HEK293 (cell line): ENCODE measurements at regions not wholly inside any gene's neighbourhood (a gene's known extent, or its start where the extent isn't known, plus 50 kb on each side); places are given as distances from the start of the nearest gene placed in this dataset.

ENCODE experiments used
- CTCF ChIA-PET: fragments of 350-600 bp; formaldehyde crosslinking; extraction: SDS; loops from one replicate; lab custom pipeline; 2021; ENCODE audit warnings: antibody characterized with exemption; lab: Yijun Ruan, JAX
- POLR2A ChIA-PET: fragments of 300-600 bp; formaldehyde crosslinking; extraction: SDS; loops from one replicate; lab custom pipeline; 2020; ENCODE audit warnings: antibody characterized with exemption, inconsistent platforms; lab: Yijun Ruan, JAX
- H3K27ac ChIP-seq: fragments of 200-500 bp; sonication (Bioruptor generic); 2 replicates; pipeline ENCODE4 v1.5.1; 2014; ENCODE audit warnings: low read depth, low read length, control low read depth, inconsistent platforms; ENCODE audit errors: extremely low read depth
- H3K36me3 ChIP-seq, 2 experiments: fragments of 200-500 bp in 1 of 2; sonication (Bioruptor generic) in 1 of 2; 1 replicate in 1 of 2; 2 replicates in 1 of 2; pipeline ENCODE4 v1.5.1; 2014 to 2017; ENCODE audit warnings: inconsistent platforms in 2 of 2, low read length in 2 of 2; ENCODE audit not compliant: control insufficient read depth in 2 of 2, insufficient read depth in 1 of 2
- H3K4me1 ChIP-seq: fragments of 200-500 bp; sonication (Bioruptor generic); 2 replicates; pipeline ENCODE4 v1.5.1; 2014; ENCODE audit warnings: mild to moderate bottlenecking, low read length, inconsistent platforms; ENCODE audit not compliant: control insufficient read depth, insufficient read depth
- H3K4me3 ChIP-seq: 2 replicates; pipeline ENCODE4 v1.5.1; 2011; ENCODE audit warnings: low read depth, mild to moderate bottlenecking, control low read depth, low read length, moderate library complexity
- H3K9me3 ChIP-seq: fragments of 200-500 bp; sonication (Bioruptor generic); 2 replicates; pipeline ENCODE4 v1.5.1; 2014; ENCODE audit warnings: low read depth, low read length, inconsistent platforms; ENCODE audit not compliant: control insufficient read depth, insufficient read depth
- HIC1 ChIP-seq: fragments of 450-650 bp; formaldehyde crosslinking; IDR thresholded peaks from 2 replicates; pipeline ENCODE4 v1.5.1; 2016; ENCODE audit warnings: missing biosample characterization, missing genetic modification characterization
- PBX3 ChIP-seq: sonication (generic); formaldehyde crosslinking; IDR thresholded peaks from 2 replicates; pipeline ENCODE4 v1.8.1; 2022; ENCODE audit warnings: mild to moderate bottlenecking, moderate library complexity, missing genetic modification reagents
- TRIM28 ChIP-seq: IDR thresholded peaks from 2 replicates; pipeline ENCODE4 v1.6.1; 2011; ENCODE audit warnings: low read length, control low read depth, borderline replicate concordance
- ZBTB20 ChIP-seq: fragments of 450-650 bp; formaldehyde crosslinking; IDR thresholded peaks from 2 replicates; pipeline ENCODE4 v1.5.1; 2016; ENCODE audit warnings: missing biosample characterization, missing genetic modification characterization
- ZBTB7A ChIP-seq: fragments of 450-650 bp; formaldehyde crosslinking; IDR thresholded peaks from 2 replicates; pipeline ENCODE4 v1.5.1; 2016; ENCODE audit warnings: low read depth, missing biosample characterization, missing genetic modification characterization
- ZFP3 ChIP-seq: fragments of 450-650 bp; formaldehyde crosslinking; IDR thresholded peaks from 2 replicates; pipeline ENCODE4 v1.5.1; 2016; ENCODE audit warnings: low read depth, missing biosample characterization, missing genetic modification characterization
- ZFP41 ChIP-seq: fragments of 450-650 bp; formaldehyde crosslinking; IDR thresholded peaks from 2 replicates; pipeline ENCODE4 v1.5.1; 2016; ENCODE audit warnings: missing biosample characterization, missing genetic modification characterization, borderline replicate concordance
- ZNF112 ChIP-seq: fragments of 450-650 bp; formaldehyde crosslinking; IDR thresholded peaks from 2 replicates; pipeline ENCODE4 v1.5.0; 2017; ENCODE audit warnings: missing biosample characterization, missing genetic modification characterization
- ZNF138 ChIP-seq: fragments of 450-650 bp; formaldehyde crosslinking; IDR thresholded peaks from 2 replicates; pipeline ENCODE4 v1.5.1; 2016; ENCODE audit warnings: missing biosample characterization, missing genetic modification characterization, borderline replicate concordance
- ZNF157 ChIP-seq: fragments of 450-650 bp; formaldehyde crosslinking; IDR thresholded peaks from 2 replicates; pipeline ENCODE4 v1.5.1; 2016; ENCODE audit warnings: missing biosample characterization, missing genetic modification characterization
- ZNF19 ChIP-seq: fragments of 450-650 bp; formaldehyde crosslinking; IDR thresholded peaks from 2 replicates; pipeline ENCODE4; 2016; ENCODE audit warnings: missing biosample characterization, missing genetic modification characterization, low read depth
- ZNF2 ChIP-seq: fragments of 450-650 bp; formaldehyde crosslinking; IDR thresholded peaks from 2 replicates; pipeline ENCODE4 v1.5.1; 2016; ENCODE audit warnings: missing biosample characterization, missing genetic modification characterization
- ZNF214 ChIP-seq: fragments of 450-650 bp; formaldehyde crosslinking; IDR thresholded peaks from 2 replicates; pipeline ENCODE4 v1.5.1; 2017; ENCODE audit warnings: missing biosample characterization, mild to moderate bottlenecking, missing genetic modification characterization, borderline replicate concordance
- ZNF350 ChIP-seq: fragments of 450-650 bp; formaldehyde crosslinking; IDR thresholded peaks from 2 replicates; pipeline ENCODE4 v1.5.0; 2017; ENCODE audit warnings: missing biosample characterization, mild to moderate bottlenecking, missing genetic modification characterization
- ZNF391 ChIP-seq: fragments of 450-650 bp; formaldehyde crosslinking; IDR thresholded peaks from 2 replicates; pipeline ENCODE4 v1.5.1; 2016; ENCODE audit warnings: low read depth, missing biosample characterization, missing genetic modification characterization, borderline replicate concordance
- ZNF398 ChIP-seq: fragments of 450-650 bp; formaldehyde crosslinking; IDR thresholded peaks from 2 replicates; pipeline ENCODE4 v1.5.1; 2017; ENCODE audit warnings: missing biosample characterization, missing genetic modification characterization
- ZNF521 ChIP-seq: fragments of 450-650 bp; formaldehyde crosslinking; IDR thresholded peaks from 2 replicates; pipeline ENCODE4 v1.5.1; 2017; ENCODE audit warnings: missing biosample characterization, mild to moderate bottlenecking, missing genetic modification characterization
- ZNF548 ChIP-seq: fragments of 450-650 bp; formaldehyde crosslinking; IDR thresholded peaks from 2 replicates; pipeline ENCODE4 v1.5.1; 2016; ENCODE audit warnings: missing biosample characterization, missing genetic modification characterization
- ZNF555 ChIP-seq: fragments of 450-650 bp; formaldehyde crosslinking; conservative IDR thresholded peaks from 2 replicates; pipeline ENCODE4 v1.5.1; 2017; ENCODE audit warnings: missing biosample characterization, mild to moderate bottlenecking, missing genetic modification characterization, inconsistent platforms
- ZNF624 ChIP-seq: fragments of 450-650 bp; formaldehyde crosslinking; IDR thresholded peaks from 2 replicates; pipeline ENCODE4 v1.5.1; 2017; ENCODE audit warnings: missing biosample characterization, missing genetic modification characterization
- ZNF645 ChIP-seq: fragments of 450-650 bp; formaldehyde crosslinking; IDR thresholded peaks from 2 replicates; pipeline ENCODE4; 2016; ENCODE audit warnings: missing biosample characterization, missing genetic modification characterization
- ZNF704 ChIP-seq: fragments of 450-650 bp; formaldehyde crosslinking; IDR thresholded peaks from 2 replicates; pipeline ENCODE4 v1.5.1; 2016; ENCODE audit warnings: missing biosample characterization, missing genetic modification characterization
- ZNF830 ChIP-seq: fragments of 450-650 bp; IDR thresholded peaks from 2 replicates; pipeline ENCODE4 v1.5.0; 2018; ENCODE audit warnings: missing biosample characterization, missing genetic modification characterization, low read depth, mild to moderate bottlenecking, moderate library complexity
- ZNF843 ChIP-seq: fragments of 450-650 bp; formaldehyde crosslinking; IDR thresholded peaks from 2 replicates; pipeline ENCODE4 v1.5.1; 2016; ENCODE audit warnings: missing biosample characterization, missing genetic modification characterization
- ZXDB ChIP-seq: fragments of 450-650 bp; formaldehyde crosslinking; IDR thresholded peaks from 2 replicates; pipeline ENCODE4 v1.5.1; 2016; ENCODE audit warnings: missing biosample characterization, missing genetic modification characterization
- TF ChIP-seq, protein P1 (sequence below): fragments of 450-650 bp; formaldehyde crosslinking; IDR thresholded peaks from 2 replicates; pipeline ENCODE4 v1.5.1; 2016; ENCODE audit warnings: missing biosample characterization, missing genetic modification characterization
- TF ChIP-seq, protein P2 (sequence below): fragments of 450-650 bp; formaldehyde crosslinking; IDR thresholded peaks from 2 replicates; pipeline ENCODE4 v1.5.1; 2016; ENCODE audit warnings: missing biosample characterization, missing genetic modification characterization

DNA sequence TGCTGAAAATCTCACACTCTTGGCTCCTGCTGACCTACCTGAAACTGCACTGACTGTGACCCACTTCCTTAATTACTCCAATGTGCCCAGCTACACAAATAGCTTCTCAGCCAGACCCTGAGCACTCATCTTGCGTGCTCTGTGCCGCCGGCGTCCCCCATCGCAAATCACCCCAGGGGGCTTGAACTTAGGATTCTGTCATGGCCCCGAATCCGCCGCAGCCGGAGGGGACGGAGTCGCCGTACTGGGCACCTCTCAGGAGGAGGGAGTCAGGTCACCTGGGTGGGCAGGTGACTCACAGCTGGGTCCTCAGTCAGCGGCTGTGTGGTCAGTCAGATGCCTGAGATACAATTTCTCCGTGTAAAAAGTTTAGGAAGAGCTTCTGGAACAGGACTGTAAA, 804.9 kb upstream of the SALL3 start:
- TF ChIP-seq, protein P1, sequence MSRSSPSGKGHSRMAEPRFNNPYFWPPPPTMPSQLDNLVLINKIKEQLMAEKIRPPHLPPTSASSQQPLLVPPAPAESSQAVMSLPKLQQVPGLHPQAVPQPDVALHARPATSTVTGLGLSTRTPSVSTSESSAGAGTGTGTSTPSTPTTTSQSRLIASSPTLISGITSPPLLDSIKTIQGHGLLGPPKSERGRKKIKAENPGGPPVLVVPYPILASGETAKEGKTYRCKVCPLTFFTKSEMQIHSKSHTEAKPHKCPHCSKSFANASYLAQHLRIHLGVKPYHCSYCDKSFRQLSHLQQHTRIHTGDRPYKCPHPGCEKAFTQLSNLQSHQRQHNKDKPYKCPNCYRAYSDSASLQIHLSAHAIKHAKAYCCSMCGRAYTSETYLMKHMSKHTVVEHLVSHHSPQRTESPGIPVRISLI, result no peak
- TF ChIP-seq ZNF214 (no peak), ZBTB7A (tag by site-specific recombination) (no peak), ZNF19 (no peak), ZNF843 (no peak), ZNF645 (tag by site-specific recombination) (no peak), ZNF2 (no peak), ZNF624 (no peak), ZNF830 (tag by site-specific recombination) (no peak), ZNF112 (tag by site-specific recombination) (no peak), ZBTB20 (tag by site-specific recombination) (no peak)
- TF ChIP-seq, protein P2, sequence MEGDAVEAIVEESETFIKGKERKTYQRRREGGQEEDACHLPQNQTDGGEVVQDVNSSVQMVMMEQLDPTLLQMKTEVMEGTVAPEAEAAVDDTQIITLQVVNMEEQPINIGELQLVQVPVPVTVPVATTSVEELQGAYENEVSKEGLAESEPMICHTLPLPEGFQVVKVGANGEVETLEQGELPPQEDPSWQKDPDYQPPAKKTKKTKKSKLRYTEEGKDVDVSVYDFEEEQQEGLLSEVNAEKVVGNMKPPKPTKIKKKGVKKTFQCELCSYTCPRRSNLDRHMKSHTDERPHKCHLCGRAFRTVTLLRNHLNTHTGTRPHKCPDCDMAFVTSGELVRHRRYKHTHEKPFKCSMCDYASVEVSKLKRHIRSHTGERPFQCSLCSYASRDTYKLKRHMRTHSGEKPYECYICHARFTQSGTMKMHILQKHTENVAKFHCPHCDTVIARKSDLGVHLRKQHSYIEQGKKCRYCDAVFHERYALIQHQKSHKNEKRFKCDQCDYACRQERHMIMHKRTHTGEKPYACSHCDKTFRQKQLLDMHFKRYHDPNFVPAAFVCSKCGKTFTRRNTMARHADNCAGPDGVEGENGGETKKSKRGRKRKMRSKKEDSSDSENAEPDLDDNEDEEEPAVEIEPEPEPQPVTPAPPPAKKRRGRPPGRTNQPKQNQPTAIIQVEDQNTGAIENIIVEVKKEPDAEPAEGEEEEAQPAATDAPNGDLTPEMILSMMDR (tag by site-specific recombination), result no peak
- TF ChIP-seq, all 188 proteins: peak for 0
- Histone ChIP-seq H3K4me3 (no peak overlapping the region), H3K36me3 (no peaks in the 10 kb centered on the region), H3K9me3 (no peaks in the 10 kb centered on the region), H3K27ac (no peak overlapping the region), H3K4me1 (no peaks in the 10 kb centered on the region)
- ChIA-PET POLR2A (no interaction called here), CTCF (no interaction called here)

- no peaks in the 10 kb centered on the region for H3K4me1 ChIP-seq
- no peak overlapping the region for H3K27ac ChIP-seq
- CTCF ChIA-PET, result interaction anchor here (0.8 kb wide), 1 partner anchor 414 kb away, joined by 3 read pairs; no protein-coding TSS in a partner anchor
- H3K4me3 ChIP-seq, result no peak overlapping the region
- no peaks in the 10 kb centered on the region for H3K9me3 ChIP-seq
- POLR2A ChIA-PET, result no interaction called here
- no peak for TF ChIP-seq ZNF398 (tag by site-specific recombination)
- no peak for TF ChIP-seq ZNF350 (tag by site-specific recombination)
- no peak for TF ChIP-seq ZNF138 (tag by site-specific recombination)
- no peak for TF ChIP-seq ZFP3 (tag by site-specific recombination)
- no peak for TF ChIP-seq ZNF548 (tag by site-specific recombination)
- TF ChIP-seq ZNF19, result no peak
- no peak for TF ChIP-seq ZNF521
- TF ChIP-seq HIC1 (tag by site-specific recombination), result no peak
- TF ChIP-seq ZXDB (tag by site-specific recombination), result no peak
- no peak for TF ChIP-seq ZNF157
- TF ChIP-seq ZNF391 (tag by site-specific recombination), result no peak
- no peak for TF ChIP-seq TRIM28
- TF ChIP-seq PBX3 (CRISPR knock-in tag), result no peak
- TF ChIP-seq ZNF704, result no peak
- TF ChIP-seq ZNF555, result no peak
- TF ChIP-seq ZFP41 (tag by site-specific recombination), result no peak
- no peaks in the 10 kb centered on the region for H3K36me3 ChIP-seq
Measured at GRCh38 chr18:78178812-78179211, 800.8 kb upstream of the SALL3 start.
